GM23248 (cell line): ENCODE measurements at regions not wholly inside any gene's neighbourhood (a gene's known extent, or its start where the extent isn't known, plus 50 kb on each side); places are given as distances from the start of the nearest gene placed in this dataset.

Experiments
- EZH2 ChIP-seq: fragments of 200-600 bp; sonication (generic); IDR thresholded peaks from 2 replicates; pipeline ENCODE4 v1.6.1; 2018; ENCODE audit warnings: antibody characterized with exemption, mild to moderate bottlenecking; ENCODE audit not compliant: insufficient read depth, poor library complexity, severe bottlenecking
- EZH2phosphoT487 ChIP-seq: fragments of 200-600 bp; sonication (generic); IDR thresholded peaks from 2 replicates; pipeline ENCODE4 v1.6.1; 2018; ENCODE audit warnings: antibody characterized with exemption, moderate library complexity, mild to moderate bottlenecking, low read depth; ENCODE audit not compliant: insufficient read depth

DNA sequence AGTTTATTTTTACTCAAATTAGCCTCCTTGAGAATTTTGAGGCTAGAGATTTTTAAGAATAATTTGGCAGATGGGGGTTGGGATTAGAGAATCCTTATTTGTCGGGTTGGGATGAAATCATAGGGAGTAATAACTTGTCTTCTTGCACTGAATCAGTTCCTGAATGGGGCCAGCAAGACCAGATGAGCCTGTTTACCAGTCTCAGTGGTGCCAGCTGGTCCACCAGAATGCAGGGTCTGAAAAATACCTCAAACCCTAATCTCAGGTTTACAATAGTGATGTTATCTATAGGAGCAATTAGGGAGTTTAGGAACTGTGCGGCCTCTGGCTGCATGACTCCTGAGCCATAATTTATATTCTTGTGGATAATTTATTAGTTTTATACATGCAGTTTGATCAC lies 705.9 kb upstream of the AGA start:
- no peak for TF ChIP-seq EZH2phosphoT487
- no peak for TF ChIP-seq EZH2
